Peyer's patch (tissue), 4 donors: ENCODE measurements at regions not wholly inside any gene's neighbourhood (a gene's known extent, or its start where the extent isn't known, plus 50 kb on each side); places are given as distances from the start of the nearest gene placed in this dataset.

Source experiments
- DNase-seq, 3 donors: peaks; one replicate each; pipeline ENCODE4 v3.0.0-alpha.2; 2017 to 2019
- H3K27ac ChIP-seq, 4 donors: fragments of 200-600 bp; sonication (generic); one replicate each; pipeline ENCODE4 v1.5.1; 2016 to 2019
- H3K27me3 ChIP-seq, 2 donors: fragments of 200-600 bp; sonication (generic); one replicate each; pipeline ENCODE4 v1.5.1; 2019
- H3K36me3 ChIP-seq, 3 donors: fragments of 200-600 bp; sonication (generic); one replicate each; pipeline ENCODE4 v1.5.1; 2016 to 2019
- H3K4me1 ChIP-seq, 4 donors: fragments of 200-600 bp; sonication (generic); one replicate each; pipeline ENCODE4 v1.5.1; 2016 to 2019
- H3K4me3 ChIP-seq, 4 donors: fragments of 200-600 bp; sonication (generic); 1 replicate in 3 of 4; 2 replicates in 1 of 4; pipeline ENCODE4 v1.5.1; 2016 to 2019; ENCODE audit warnings: mild to moderate bottlenecking in 1 of 4
- H3K9me3 ChIP-seq, 4 donors: fragments of 200-600 bp; sonication (generic); one replicate each; pipeline ENCODE4 v1.5.1; 2016 to 2019; ENCODE audit warnings: mild to moderate bottlenecking in 1 of 4
- POLR2A ChIP-seq, 2 donors: fragments of 450-650 bp; IDR thresholded peaks; one replicate each; pipeline ENCODE4 v1.5.1; 2017; ENCODE audit warnings: antibody characterized with exemption in 2 of 2, mild to moderate bottlenecking in 2 of 2, moderate library complexity in 2 of 2
- TF ChIP-seq, protein P1 (sequence below), 6 experiments: fragments of 450-650 bp in 4 of 6; fragments of 200-600 bp in 2 of 6; sonication (generic) in 1 of 6; IDR thresholded peaks; one replicate each; pipeline ENCODE4 v1.5.1; 2017 to 2019; ENCODE audit warnings: antibody characterized with exemption in 6 of 6, mild to moderate bottlenecking in 3 of 6, moderate library complexity in 1 of 6

DNA sequence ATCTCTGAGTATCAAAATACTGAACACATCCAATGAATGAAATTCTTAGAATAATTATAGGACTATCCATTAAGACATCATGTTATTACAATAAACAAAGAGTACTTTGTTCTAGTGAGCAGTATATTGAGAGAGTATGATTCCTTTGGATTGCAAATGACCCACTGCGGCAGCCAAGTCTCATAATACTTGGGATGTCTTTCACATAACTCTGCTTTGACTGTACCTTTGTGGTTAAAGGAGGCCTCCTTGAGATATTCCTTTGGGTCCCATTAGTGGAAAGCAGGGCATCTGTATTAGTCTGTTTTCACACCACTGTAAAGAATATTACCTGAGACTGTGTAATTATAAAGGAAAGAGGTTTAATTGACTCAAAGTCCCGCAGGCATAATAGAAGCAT is 593.8 kb downstream of the TRHDE start:
- TF ChIP-seq, protein P1, sequence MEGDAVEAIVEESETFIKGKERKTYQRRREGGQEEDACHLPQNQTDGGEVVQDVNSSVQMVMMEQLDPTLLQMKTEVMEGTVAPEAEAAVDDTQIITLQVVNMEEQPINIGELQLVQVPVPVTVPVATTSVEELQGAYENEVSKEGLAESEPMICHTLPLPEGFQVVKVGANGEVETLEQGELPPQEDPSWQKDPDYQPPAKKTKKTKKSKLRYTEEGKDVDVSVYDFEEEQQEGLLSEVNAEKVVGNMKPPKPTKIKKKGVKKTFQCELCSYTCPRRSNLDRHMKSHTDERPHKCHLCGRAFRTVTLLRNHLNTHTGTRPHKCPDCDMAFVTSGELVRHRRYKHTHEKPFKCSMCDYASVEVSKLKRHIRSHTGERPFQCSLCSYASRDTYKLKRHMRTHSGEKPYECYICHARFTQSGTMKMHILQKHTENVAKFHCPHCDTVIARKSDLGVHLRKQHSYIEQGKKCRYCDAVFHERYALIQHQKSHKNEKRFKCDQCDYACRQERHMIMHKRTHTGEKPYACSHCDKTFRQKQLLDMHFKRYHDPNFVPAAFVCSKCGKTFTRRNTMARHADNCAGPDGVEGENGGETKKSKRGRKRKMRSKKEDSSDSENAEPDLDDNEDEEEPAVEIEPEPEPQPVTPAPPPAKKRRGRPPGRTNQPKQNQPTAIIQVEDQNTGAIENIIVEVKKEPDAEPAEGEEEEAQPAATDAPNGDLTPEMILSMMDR (IDR thresholded peaks at IDR 0.05), result no peak
- Histone ChIP-seq H3K9me3 (no peaks in the 10 kb centered on the region), H3K4me3 (no peak overlapping the region), H3K27ac (no peak overlapping the region), H3K4me1 (no peaks in the 10 kb centered on the region), H3K36me3 (no peaks in the 10 kb centered on the region), H3K27me3 (no peaks in the 10 kb centered on the region)
- DNase-seq, result no peak

DNA sequence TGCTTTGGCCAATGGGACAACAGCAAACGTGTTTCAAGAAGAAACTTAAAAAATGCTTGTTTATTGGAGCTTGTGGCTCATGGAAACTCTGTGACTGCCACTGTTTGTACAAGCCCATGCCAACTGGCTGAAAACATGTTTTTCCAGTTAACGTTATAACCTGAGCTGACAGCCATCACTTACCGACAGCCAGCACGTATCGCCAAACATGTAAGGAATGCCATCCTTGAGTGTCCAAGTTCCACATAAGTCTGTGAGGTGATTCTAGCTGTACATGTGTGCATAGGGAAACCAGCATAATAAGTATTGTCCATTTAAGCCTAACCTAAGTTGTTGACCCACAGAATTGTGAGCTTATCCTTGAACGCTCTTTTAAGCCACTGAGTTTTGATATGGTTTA is 596.9 kb downstream of the TRHDE start:
- Histone ChIP-seq H3K4me3 (no peak overlapping the region), H3K27me3 (no peaks in the 10 kb centered on the region), H3K9me3 (no peaks in the 10 kb centered on the region), H3K4me1 (no peaks in the 10 kb centered on the region), H3K27ac (no peak overlapping the region), H3K36me3 (no peaks in the 10 kb centered on the region)
- DNase-seq, result no peak
- TF ChIP-seq POLR2A (IDR thresholded peaks at IDR 0.05), result no peak
- TF ChIP-seq, protein P1 (IDR thresholded peaks at IDR 0.05), result no peak

DNA sequence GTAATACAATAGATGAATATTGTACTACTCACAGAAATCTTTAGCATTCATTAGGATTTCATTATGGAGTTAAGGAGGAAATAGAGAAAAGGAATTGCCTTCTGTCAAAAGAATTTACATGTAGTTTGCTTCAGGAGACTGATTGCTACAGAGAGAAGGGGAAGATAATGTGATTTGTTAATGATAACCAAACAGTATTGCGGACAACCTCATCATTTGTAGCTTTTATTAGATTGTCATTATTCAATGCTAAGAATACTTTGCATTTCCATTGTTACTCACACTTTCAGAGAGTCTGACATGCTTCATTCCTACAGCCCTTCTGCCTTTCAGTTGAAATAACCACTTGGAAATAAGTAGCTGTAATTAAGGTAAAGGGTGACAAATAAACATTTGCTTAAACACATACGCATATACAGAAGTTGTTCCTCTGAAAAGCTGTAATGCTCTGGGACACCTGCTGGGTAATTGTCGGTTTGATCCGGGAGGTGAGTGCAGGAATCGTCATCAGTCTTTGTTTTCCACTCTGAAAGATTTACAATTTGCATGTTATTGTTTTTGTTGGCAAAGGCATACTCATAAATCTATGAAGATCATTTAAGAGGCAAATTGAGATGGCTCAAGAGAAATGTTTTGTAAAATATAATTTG is 600.2 kb downstream of the TRHDE start:
- Histone ChIP-seq H3K9me3 (no peaks in the 10 kb centered on the region), H3K4me3 (no peak overlapping the region), H3K36me3 (no peaks in the 10 kb centered on the region), H3K27me3 (no peaks in the 10 kb centered on the region), H3K27ac (no peak overlapping the region), H3K4me1 (no peaks in the 10 kb centered on the region)
- DNase-seq, result no peak
- no peak for TF ChIP-seq POLR2A (IDR thresholded peaks at IDR 0.05)
- TF ChIP-seq, protein P1 (IDR thresholded peaks at IDR 0.05), result no peak

DNA sequence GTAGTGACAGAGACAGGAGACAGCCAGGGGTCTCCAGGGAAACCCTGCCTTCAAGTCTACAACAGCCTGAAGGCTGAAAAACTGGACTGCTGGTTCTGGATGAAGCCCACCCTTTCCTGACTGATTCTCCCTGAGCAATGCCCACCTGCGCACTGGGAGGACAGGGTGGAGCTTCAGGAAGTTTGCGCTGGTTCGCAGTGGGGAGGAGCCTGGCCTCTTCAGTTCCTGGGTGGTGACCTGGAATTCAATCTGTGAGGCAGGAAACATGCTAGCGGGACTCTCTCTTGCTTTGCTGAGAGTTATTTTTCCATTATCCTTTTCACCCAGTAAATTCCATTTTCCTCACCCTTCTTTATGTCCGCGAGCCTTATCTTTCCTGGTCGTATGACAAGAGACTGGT is 600.8 kb downstream of the TRHDE start:
- no peak for DNase-seq
- Histone ChIP-seq H3K4me3 (no peak overlapping the region), H3K27ac (no peak overlapping the region), H3K9me3 (no peaks in the 10 kb centered on the region), H3K27me3 (no peaks in the 10 kb centered on the region), H3K4me1 (no peaks in the 10 kb centered on the region), H3K36me3 (no peaks in the 10 kb centered on the region)
- TF ChIP-seq POLR2A (IDR thresholded peaks at IDR 0.05), result no peak
- TF ChIP-seq, protein P1 (IDR thresholded peaks at IDR 0.05), result no peak

DNA sequence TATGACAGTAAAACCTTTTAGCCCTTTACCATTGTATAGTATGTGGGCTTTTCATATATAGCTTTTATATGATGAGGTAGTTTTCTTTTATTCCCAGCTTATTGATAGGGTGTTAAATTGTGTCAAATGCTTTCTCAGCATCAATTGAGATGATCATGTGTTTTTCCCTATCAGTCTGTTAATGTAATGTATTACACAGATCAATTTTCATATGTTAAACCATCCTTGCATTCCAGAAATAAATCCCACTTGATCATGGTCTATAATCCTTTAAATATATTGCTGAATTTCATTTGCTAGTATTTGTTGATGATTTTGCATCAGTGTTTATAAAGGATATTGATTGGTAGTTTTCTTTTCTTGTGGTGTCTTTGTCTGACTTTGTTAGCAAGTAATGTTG is 603.9 kb downstream of the TRHDE start:
- Histone ChIP-seq H3K27ac (no peak overlapping the region), H3K4me1 (no peaks in the 10 kb centered on the region), H3K9me3 (no peaks in the 10 kb centered on the region), H3K4me3 (no peak overlapping the region), H3K36me3 (no peaks in the 10 kb centered on the region), H3K27me3 (no peaks in the 10 kb centered on the region)
- TF ChIP-seq POLR2A (IDR thresholded peaks at IDR 0.05), result no peak
- TF ChIP-seq, protein P1 (IDR thresholded peaks at IDR 0.05), result no peak
- no peak for DNase-seq

DNA sequence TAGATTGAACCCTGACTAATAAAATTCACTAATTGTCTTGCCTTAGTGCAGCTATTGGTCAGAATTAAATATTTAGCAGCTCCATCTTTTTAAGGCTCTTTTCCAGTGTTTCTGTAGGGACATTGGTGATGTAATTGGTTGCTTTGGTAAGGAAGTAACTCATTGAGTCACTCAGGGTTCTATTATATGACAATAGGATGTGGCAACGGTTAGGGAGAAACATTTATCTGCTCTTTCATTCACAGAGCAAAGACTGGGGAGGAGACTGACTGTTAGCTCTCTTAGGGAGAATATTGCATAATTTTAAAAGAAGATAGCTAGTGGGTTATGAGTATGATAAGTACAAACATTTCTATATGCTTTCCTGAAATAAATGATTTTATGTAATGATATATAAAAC is 616.5 kb downstream of the TRHDE start:
- no peaks in the 10 kb centered on the region for H3K27me3 ChIP-seq
- H3K27ac ChIP-seq, result no peak overlapping the region
- DNase-seq, result no peak
- H3K36me3 ChIP-seq, result no peaks in the 10 kb centered on the region
- no peaks in the 10 kb centered on the region for H3K9me3 ChIP-seq
- TF ChIP-seq POLR2A (IDR thresholded peaks at IDR 0.05), result no peak
- TF ChIP-seq, protein P1 (IDR thresholded peaks at IDR 0.05), result no peak
- no peaks in the 10 kb centered on the region for H3K4me1 ChIP-seq
- H3K4me3 ChIP-seq, result no peak overlapping the region
